HepG2 (cell line): ENCODE measurements at regions not wholly inside any gene's neighbourhood (a gene's known extent, or its start where the extent isn't known, plus 50 kb on each side); places are given as distances from the start of the nearest gene placed in this dataset.

Source experiments
- ATF5 ChIP-seq: sonication (generic); formaldehyde crosslinking; IDR thresholded peaks from 2 replicates; pipeline ENCODE4 v1.4.0; 2020; ENCODE audit warnings: mild to moderate bottlenecking, low read depth, missing genetic modification reagents
- ATF7 ChIP-seq, 2 experiments: fragments of 450-650 bp in 1 of 2; sonication (generic) in 1 of 2; formaldehyde crosslinking in 1 of 2; IDR thresholded peaks; 2 replicates each; pipeline versions ENCODE4 v1.4.0 to v1.6.1; 2016 to 2020; ENCODE audit warnings: antibody characterized with exemption in 1 of 2, mild to moderate bottlenecking in 1 of 2, missing genetic modification reagents in 1 of 2
- BORCS8-MEF2B ChIP-seq: sonication (generic); formaldehyde crosslinking; IDR thresholded peaks from 2 replicates; pipeline ENCODE4 v1.8.0; 2022; ENCODE audit warnings: mild to moderate bottlenecking, missing genetic modification reagents
- GMEB1 ChIP-seq: sonication (generic); formaldehyde crosslinking; IDR thresholded peaks from 2 replicates; pipeline ENCODE4 v1.5.1; 2020; ENCODE audit warnings: missing genetic modification reagents, mild to moderate bottlenecking, borderline replicate concordance
- IRF1 ChIP-seq: sonication (generic); formaldehyde crosslinking; IDR thresholded peaks from 2 replicates; pipeline ENCODE4 v1.4.0; 2020; ENCODE audit warnings: low read depth, mild to moderate bottlenecking, missing genetic modification reagents
- KLF15 ChIP-seq: sonication (generic); formaldehyde crosslinking; IDR thresholded peaks from 2 replicates; pipeline ENCODE4 v1.8.1; 2023; ENCODE audit warnings: borderline replicate concordance, mild to moderate bottlenecking, inconsistent platforms, missing genetic modification reagents, mixed read lengths
- NFIC ChIP-seq: IDR thresholded peaks from 2 replicates; pipeline ENCODE4 v1.6.1; 2012; ENCODE audit warnings: mild to moderate bottlenecking, low read length, inconsistent platforms
- NFKBIZ ChIP-seq: IDR thresholded peaks from 2 replicates; pipeline ENCODE4 v1.6.1; 2018; ENCODE audit warnings: missing genetic modification reagents, missing compliant biosample characterization
- PAWR ChIP-seq: sonication (generic); formaldehyde crosslinking; IDR thresholded peaks from 2 replicates; pipeline ENCODE4 v1.4.0; 2020; ENCODE audit warnings: missing genetic modification reagents, mild to moderate bottlenecking, borderline replicate concordance
- RNF219 ChIP-seq: sonication (generic); formaldehyde crosslinking; IDR thresholded peaks from 2 replicates; pipeline ENCODE4 v1.5.0; 2020; ENCODE audit warnings: mild to moderate bottlenecking, missing genetic modification reagents
- SSRP1 ChIP-seq: IDR thresholded peaks from 2 replicates; pipeline ENCODE4 v1.6.1; 2016; ENCODE audit warnings: control low read depth
- ZBTB40 ChIP-seq, 2 experiments: fragments of 450-650 bp in 1 of 2; sonication (generic) in 1 of 2; formaldehyde crosslinking in 1 of 2; IDR thresholded peaks; 2 replicates each; pipeline versions ENCODE4 v1.6.1 to v1.8.0; 2016 to 2022; ENCODE audit warnings: antibody characterized with exemption in 1 of 2, mild to moderate bottlenecking in 1 of 2, missing genetic modification reagents in 1 of 2
- ZNF230 ChIP-seq: sonication (generic); formaldehyde crosslinking; IDR thresholded peaks from 2 replicates; pipeline ENCODE4 v1.4.0; 2020; ENCODE audit warnings: mild to moderate bottlenecking, missing genetic modification reagents
- ZNF292 ChIP-seq: sonication (generic); formaldehyde crosslinking; IDR thresholded peaks from 2 replicates; pipeline ENCODE4 v1.8.1; 2022; ENCODE audit warnings: mild to moderate bottlenecking, low read depth, missing genetic modification reagents, borderline replicate concordance
- ZNF678 ChIP-seq: sonication (generic); formaldehyde crosslinking; IDR thresholded peaks from 2 replicates; pipeline ENCODE4 v1.4.0; 2020; ENCODE audit warnings: mild to moderate bottlenecking, missing genetic modification reagents

- TF ChIP-seq GMEB1 (no peak), ZNF678 (no peak), ZNF230 (no peak), ZNF292 (CRISPR knock-in tag) (no peak), ZBTB40 (IDR thresholded peaks at IDR 0.05) (no peak), ZBTB40 (CRISPR knock-in tag; IDR thresholded peaks at IDR 0.05) (no peak), ATF7 (IDR thresholded peaks at IDR 0.05) (no peak), ATF7 (CRISPR knock-in tag; IDR thresholded peaks at IDR 0.05) (no peak), PAWR (CRISPR knock-in tag) (no peak), KLF15 (CRISPR knock-in tag) (no peak), BORCS8-MEF2B (CRISPR knock-in tag) (no peak), SSRP1 (CRISPR knock-in tag) (no peak), ATF5 (no peak), NFKBIZ (CRISPR knock-in tag) (no peak), RNF219 (CRISPR knock-in tag) (no peak), NFIC (no peak), IRF1 (CRISPR knock-in tag) (no peak)
Measured at GRCh38 chr4:16969696-16970135, 71.3 kb upstream of the LDB2 start (continued).
